H9 (cell line): ENCODE measurements at regions not wholly inside any gene's neighbourhood (a gene's known extent, or its start where the extent isn't known, plus 50 kb on each side); places are given as distances from the start of the nearest gene placed in this dataset.

Experiments
- DNase-seq: peaks from one replicate; pipeline ENCODE4 v3.0.0-alpha.2; 2017
- H2AFZ ChIP-seq: one replicate; pipeline ENCODE4 v1.6.1; 2013; ENCODE audit warnings: mild to moderate bottlenecking, low read length, control low read depth, moderate library complexity
- H2AK5ac ChIP-seq: 2 replicates; pipeline ENCODE4 v1.6.1; 2013; ENCODE audit warnings: low read length, control low read depth, mixed read lengths; ENCODE audit not compliant: insufficient read length
- H2BK120ac ChIP-seq: one replicate; pipeline ENCODE4 v1.6.1; 2013; ENCODE audit warnings: low read depth, mild to moderate bottlenecking, low read length, control low read depth, inconsistent platforms; ENCODE audit not compliant: poor library complexity, severe bottlenecking
- H2BK12ac ChIP-seq: 2 replicates; pipeline ENCODE4 v1.6.1; 2013; ENCODE audit warnings: low read length, control low read depth, mixed read lengths, low read depth; ENCODE audit not compliant: insufficient read length
- H2BK15ac ChIP-seq: 2 replicates; pipeline ENCODE4 v1.6.1; 2013; ENCODE audit warnings: low read depth, low read length, control low read depth
- H2BK20ac ChIP-seq: one replicate; pipeline ENCODE4 v1.6.1; 2013; ENCODE audit warnings: low read depth, mild to moderate bottlenecking, low read length, control low read depth, inconsistent platforms; ENCODE audit not compliant: poor library complexity, severe bottlenecking
- H2BK5ac ChIP-seq: 2 replicates; pipeline ENCODE4 v1.6.1; 2013; ENCODE audit warnings: low read length, control low read depth, mixed read lengths; ENCODE audit not compliant: insufficient read length
- H3K14ac ChIP-seq: 2 replicates; pipeline ENCODE4 v1.6.1; 2013; ENCODE audit warnings: low read length, control low read depth; ENCODE audit not compliant: insufficient read depth
- H3K18ac ChIP-seq: 2 replicates; pipeline ENCODE4 v1.6.1; 2013; ENCODE audit warnings: low read depth, mild to moderate bottlenecking, mixed read lengths, low read length, control low read depth; ENCODE audit not compliant: insufficient read length
- H3K23ac ChIP-seq: 2 replicates; pipeline ENCODE4 v1.6.1; 2013; ENCODE audit warnings: low read length, control low read depth, mixed read lengths, low read depth; ENCODE audit not compliant: insufficient read length
- H3K23me2 ChIP-seq: 2 replicates; pipeline ENCODE4 v1.6.1; 2013; ENCODE audit warnings: low read depth, mild to moderate bottlenecking, mixed read lengths, low read length, control low read depth; ENCODE audit not compliant: insufficient read length, poor library complexity, severe bottlenecking
- H3K27ac ChIP-seq: 2 replicates; pipeline ENCODE4 v1.5.1; 2013; ENCODE audit warnings: low read length, control low read depth, mixed read lengths, low read depth; ENCODE audit not compliant: insufficient read length
- H3K27me3 ChIP-seq: 2 replicates; pipeline ENCODE4 v1.6.1; 2013; ENCODE audit warnings: low read length, control low read depth, inconsistent platforms; ENCODE audit not compliant: insufficient read depth
- H3K4ac ChIP-seq: 2 replicates; pipeline ENCODE4 v1.6.1; 2013; ENCODE audit warnings: low read depth, mild to moderate bottlenecking, control low read depth, inconsistent platforms, low read length, moderate library complexity
- H3K4me1 ChIP-seq: 2 replicates; pipeline ENCODE4 v1.6.1; 2013; ENCODE audit warnings: low read length, control low read depth, inconsistent platforms; ENCODE audit not compliant: insufficient read depth
- H3K4me2 ChIP-seq: 2 replicates; pipeline ENCODE4 v1.6.1; 2013; ENCODE audit warnings: low read length, control low read depth, mixed read lengths; ENCODE audit not compliant: insufficient read length, insufficient read depth
- H3K56ac ChIP-seq: 2 replicates; pipeline ENCODE4 v1.6.1; 2013; ENCODE audit warnings: low read depth, mild to moderate bottlenecking, mixed read lengths, low read length, control low read depth; ENCODE audit not compliant: insufficient read length
- H3K79me1 ChIP-seq: 2 replicates; pipeline ENCODE4 v1.6.1; 2013; ENCODE audit warnings: low read depth, mild to moderate bottlenecking, moderate library complexity, low read length, control low read depth, inconsistent platforms; ENCODE audit not compliant: insufficient read depth, poor library complexity, severe bottlenecking
- H3K79me2 ChIP-seq: 2 replicates; pipeline ENCODE4 v1.6.1; 2013; ENCODE audit warnings: low read length, control low read depth, inconsistent platforms; ENCODE audit not compliant: insufficient read depth
- H3K9ac ChIP-seq: 2 replicates; pipeline ENCODE4 v1.6.1; 2013; ENCODE audit warnings: low read length, control low read depth, mixed read lengths; ENCODE audit not compliant: insufficient read length; ENCODE audit errors: extremely low read depth
- H3K9me3 ChIP-seq: one replicate; pipeline ENCODE4 v1.6.1; 2013; ENCODE audit warnings: low read depth, low read length, inconsistent platforms; ENCODE audit not compliant: control insufficient read depth
- H3T11ph ChIP-seq: one replicate; pipeline ENCODE4 v1.6.1; 2013; ENCODE audit warnings: mild to moderate bottlenecking, low read length, control low read depth, inconsistent platforms
- H4K20me1 ChIP-seq: one replicate; pipeline ENCODE4 v1.6.1; 2013; ENCODE audit not compliant: control insufficient read depth, insufficient read length, insufficient read depth
- H4K5ac ChIP-seq: 2 replicates; pipeline ENCODE4 v1.6.1; 2013; ENCODE audit warnings: low read depth, mild to moderate bottlenecking, mixed read lengths, low read length, control low read depth; ENCODE audit not compliant: insufficient read length
- H4K8ac ChIP-seq: replicated peaks from 2 replicates; pipeline ENCODE4 v1.6.1; 2013; ENCODE audit warnings: low read length, control low read depth, mixed read lengths, low read depth; ENCODE audit not compliant: insufficient read length
- H4K91ac ChIP-seq: 2 replicates; pipeline ENCODE4 v1.6.1; 2013; ENCODE audit warnings: low read depth, mild to moderate bottlenecking, moderate library complexity, mixed read lengths, low read length, control low read depth; ENCODE audit not compliant: insufficient read length
- H3K27ac Mint-ChIP-seq, 3 experiments: 2 replicates in 2 of 3; 3 replicates in 1 of 3; pipeline ENCODE4 v1.8.0; 2020 to 2021; ENCODE audit warnings: mixed read lengths in 3 of 3, mild to moderate bottlenecking in 1 of 3, moderate library complexity in 1 of 3
- H3K27me3 Mint-ChIP-seq: 2 replicates; pipeline ENCODE4 v1.8.0; 2021; ENCODE audit warnings: low read depth, mild to moderate bottlenecking, moderate library complexity, mixed read lengths
- H3K36me3 Mint-ChIP-seq, 3 experiments: 2 replicates in 2 of 3; 3 replicates in 1 of 3; pipeline ENCODE4 v1.8.0; 2020 to 2021; ENCODE audit warnings: low read depth in 3 of 3, mixed read lengths in 3 of 3; ENCODE audit not compliant: insufficient read depth in 1 of 3
- H3K4me1 Mint-ChIP-seq, 2 experiments: 2 replicates each; pipeline ENCODE4 v1.8.0; 2020; ENCODE audit warnings: mixed read lengths in 2 of 2
- H3K4me3 Mint-ChIP-seq, 2 experiments: 2 replicates in 1 of 2; 3 replicates in 1 of 2; pipeline ENCODE4 v1.8.0; 2020 to 2021; ENCODE audit warnings: mild to moderate bottlenecking in 2 of 2, mixed read lengths in 2 of 2, moderate library complexity in 1 of 2
- H3K9me3 Mint-ChIP-seq, 2 experiments: 2 replicates in 1 of 2; 3 replicates in 1 of 2; pipeline ENCODE4 v1.8.0; 2020; ENCODE audit warnings: mild to moderate bottlenecking in 2 of 2, mixed read lengths in 2 of 2, moderate library complexity in 1 of 2
- WGBS: extraction: QIAGEN DNeasy Blood & Tissue Kit; methylation state at CpG from one replicate; pipeline ENCODE4 v1.1.7; 2013; ENCODE audit warnings: missing lambda C conversion rate, low lambda C conversion rate, mixed read lengths; ENCODE audit not compliant: insufficient read length; ENCODE audit errors: extremely low coverage; 5-methylcytosine and 5-hydroxymethylcytosine counted together
- TF ChIP-seq, protein P1 (sequence below): fragments of 200-600 bp; sonication (generic); conservative IDR thresholded peaks from 3 replicates; pipeline ENCODE4 v1.8.0; 2021; ENCODE audit warnings: antibody characterized with exemption, mild to moderate bottlenecking

GRCh38 chr1:81433676-81434075 lies 367.1 kb upstream of the ADGRL2 start:
- Mint-ChIP-seq H3K27me3 (no peaks in the 10 kb centered on the region), H3K4me1 (peaks cover 63 to 66% of the 10 kb centered on the region in 2 experiments), H3K36me3 (no peaks in the 10 kb centered on the region), H3K9me3 (no peaks in the 10 kb centered on the region; a peak in 1 of 5 replicates), H3K27ac (peak overlapping the region; percentile 17 to 72 (median 27); a peak in 3 of 7 replicates), H3K4me3 (no peak overlapping the region)
- no peak overlapping the region for H4K8ac ChIP-seq
- H3K56ac ChIP-seq, result no peak overlapping the region
- H2AK5ac ChIP-seq, result no peak overlapping the region
- H3K27ac ChIP-seq, result no peak overlapping the region
- H3K14ac ChIP-seq, result no peak overlapping the region
- no peaks in the 10 kb centered on the region for H3K79me2 ChIP-seq
- no peak overlapping the region for H2BK20ac ChIP-seq
- no peaks in the 10 kb centered on the region for H3K27me3 ChIP-seq
- H4K20me1 ChIP-seq, result no peaks in the 10 kb centered on the region
- no peak overlapping the region for H2BK15ac ChIP-seq
- no peak overlapping the region for H3T11ph ChIP-seq
- H4K91ac ChIP-seq, result no peak overlapping the region
- no peak overlapping the region for H2BK120ac ChIP-seq
- DNase-seq, result no peak
- no peaks in the 10 kb centered on the region for H3K79me1 ChIP-seq
- no peaks in the 10 kb centered on the region for H3K23me2 ChIP-seq
- peaks cover 12% of the 10 kb centered on the region for H3K4me1 ChIP-seq
- no peak overlapping the region for H2AFZ ChIP-seq
- no peak overlapping the region for H3K18ac ChIP-seq
- no peak overlapping the region for H4K5ac ChIP-seq
- no CpG with 5 or more reads among the region's 2 CpGs for WGBS
- H3K9me3 ChIP-seq, result no peaks in the 10 kb centered on the region
- H2BK5ac ChIP-seq, result no peak overlapping the region
- TF ChIP-seq, protein P1, sequence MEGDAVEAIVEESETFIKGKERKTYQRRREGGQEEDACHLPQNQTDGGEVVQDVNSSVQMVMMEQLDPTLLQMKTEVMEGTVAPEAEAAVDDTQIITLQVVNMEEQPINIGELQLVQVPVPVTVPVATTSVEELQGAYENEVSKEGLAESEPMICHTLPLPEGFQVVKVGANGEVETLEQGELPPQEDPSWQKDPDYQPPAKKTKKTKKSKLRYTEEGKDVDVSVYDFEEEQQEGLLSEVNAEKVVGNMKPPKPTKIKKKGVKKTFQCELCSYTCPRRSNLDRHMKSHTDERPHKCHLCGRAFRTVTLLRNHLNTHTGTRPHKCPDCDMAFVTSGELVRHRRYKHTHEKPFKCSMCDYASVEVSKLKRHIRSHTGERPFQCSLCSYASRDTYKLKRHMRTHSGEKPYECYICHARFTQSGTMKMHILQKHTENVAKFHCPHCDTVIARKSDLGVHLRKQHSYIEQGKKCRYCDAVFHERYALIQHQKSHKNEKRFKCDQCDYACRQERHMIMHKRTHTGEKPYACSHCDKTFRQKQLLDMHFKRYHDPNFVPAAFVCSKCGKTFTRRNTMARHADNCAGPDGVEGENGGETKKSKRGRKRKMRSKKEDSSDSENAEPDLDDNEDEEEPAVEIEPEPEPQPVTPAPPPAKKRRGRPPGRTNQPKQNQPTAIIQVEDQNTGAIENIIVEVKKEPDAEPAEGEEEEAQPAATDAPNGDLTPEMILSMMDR, result no peak
- H3K23ac ChIP-seq, result no peak overlapping the region
- no peak overlapping the region for H2BK12ac ChIP-seq
- no peak overlapping the region for H3K4ac ChIP-seq
- no peak overlapping the region for H3K9ac ChIP-seq
- H3K4me2 ChIP-seq, result no peak overlapping the region
